Activated B cell treated with CpG ODN at 0.5 μM for 24 hours (primary cell): ENCODE measurements at regions not wholly inside any gene's neighbourhood (a gene's known extent, or its start where the extent isn't known, plus 50 kb on each side); places are given as distances from the start of the nearest gene placed in this dataset.

Experiments
- ATAC-seq: fragments of 200-7000 bp; cut with Tn5 transposase; one replicate; pipeline ENCODE4 v1.10.0; 2021; ENCODE audit warnings: low read depth, mild to moderate bottlenecking, moderate library complexity
- CTCF ChIA-PET: fragments of 350-600 bp; sonication (Branson Sonifier 250); formaldehyde crosslinking; loops from one replicate; lab custom pipeline; 2021; ENCODE audit warnings: antibody characterized with exemption; lab: Charles Lee
- POLR2A ChIA-PET: fragments of 350-600 bp; sonication (Branson Sonifier 250); formaldehyde crosslinking; loops from one replicate; lab custom pipeline; 2021; ENCODE audit warnings: antibody characterized with exemption; lab: Charles Lee
- DNase-seq: peaks from one replicate; pipeline ENCODE4 v3.0.0; 2022
- H3K27ac Mint-ChIP-seq: one replicate; pipeline ENCODE4 v1.8.0; 2020; ENCODE audit warnings: mixed read lengths
- H3K27me3 Mint-ChIP-seq: one replicate; pipeline ENCODE4 v1.8.0; 2021; ENCODE audit warnings: mixed read lengths
- H3K36me3 Mint-ChIP-seq: one replicate; pipeline ENCODE4 v1.8.0; 2021; ENCODE audit warnings: low read depth, mixed read lengths
- H3K4me1 Mint-ChIP-seq: one replicate; pipeline ENCODE4 v1.8.0; 2021; ENCODE audit warnings: mixed read lengths
- H3K4me3 Mint-ChIP-seq: one replicate; pipeline ENCODE4 v1.8.0; 2020; ENCODE audit warnings: mild to moderate bottlenecking, mixed read lengths
- H3K9me3 Mint-ChIP-seq: one replicate; pipeline ENCODE4 v1.8.0; 2020; ENCODE audit warnings: mixed read lengths
- CTCF ChIP-seq: fragments of 200-600 bp; IDR thresholded peaks from one replicate; pipeline ENCODE4 v1.8.0; 2022; ENCODE audit warnings: antibody characterized with exemption, mild to moderate bottlenecking
- intact Hi-C: fragments of 100-400 bp; cut with micrococcal nuclease; formaldehyde crosslinking; loops from one replicate; pipeline ENCODE4 v1.15.1; 2024

GRCh38 chr16:85440744-85441143, 172.4 kb upstream of the GSE1 start:
- CTCF ChIA-PET: no interaction called here
- H3K27ac Mint-ChIP-seq: no peak overlapping the region
- no peak overlapping the region for H3K4me3 Mint-ChIP-seq
- no peak for TF ChIP-seq CTCF
- DNase-seq: no peak
- POLR2A ChIA-PET: no interaction called here
- H3K4me1 Mint-ChIP-seq: no peaks in the 10 kb centered on the region
- no peak for ATAC-seq
- no peaks in the 10 kb centered on the region for H3K9me3 Mint-ChIP-seq
- intact Hi-C loops: no loop called here
- H3K36me3 Mint-ChIP-seq: no peaks in the 10 kb centered on the region
- H3K27me3 Mint-ChIP-seq: peaks cover under 1% of the 10 kb centered on the region

GRCh38 chr16:85441189-85441889, 171.8 kb upstream of the GSE1 start:
- ATAC-seq (no peak), DNase-seq (no peak)
- intact Hi-C loops: no loop called here
- no peaks in the 10 kb centered on the region for H3K36me3 Mint-ChIP-seq
- peaks cover 5% of the 10 kb centered on the region for H3K27me3 Mint-ChIP-seq
- no peaks in the 10 kb centered on the region for H3K4me1 Mint-ChIP-seq
- no peak overlapping the region for H3K4me3 Mint-ChIP-seq
- CTCF ChIA-PET: interaction anchor here (1.1 kb wide), 1 partner anchor 112 kb away, joined by 4 read pairs; no protein-coding TSS in a partner anchor
- POLR2A ChIA-PET: no interaction called here
- H3K9me3 Mint-ChIP-seq: no peaks in the 10 kb centered on the region
- TF ChIP-seq CTCF: no peak
- no peak overlapping the region for H3K27ac Mint-ChIP-seq

- CTCF ChIA-PET: interaction anchor here (1.1 kb wide), 1 partner anchor 111 kb away, joined by 4 read pairs; no protein-coding TSS in a partner anchor
- Mint-ChIP-seq H3K4me1 (no peaks in the 10 kb centered on the region), H3K4me3 (no peak overlapping the region), H3K9me3 (no peaks in the 10 kb centered on the region), H3K27ac (no peak overlapping the region), H3K36me3 (no peaks in the 10 kb centered on the region), H3K27me3 (peaks cover 5% of the 10 kb centered on the region)
- no peak for TF ChIP-seq CTCF
- intact Hi-C loops: no loop called here
- ATAC-seq (no peak), DNase-seq (no peak)
- POLR2A ChIA-PET: interaction anchor here (0.5 kb wide), 1 partner anchor 781 kb away, joined by 3 read pairs; no protein-coding TSS in a partner anchor
These were observed 171.0 kb upstream of the GSE1 start for GRCh38 chr16:85441890-85442670.

GRCh38 chr16:85443116-85443515, 170.0 kb upstream of the GSE1 start:
- CTCF ChIA-PET: no interaction called here
- Mint-ChIP-seq H3K4me1 (peaks cover 10% of the 10 kb centered on the region), H3K9me3 (no peaks in the 10 kb centered on the region), H3K27me3 (peaks cover 5% of the 10 kb centered on the region), H3K27ac (no peak overlapping the region), H3K36me3 (no peaks in the 10 kb centered on the region), H3K4me3 (no peak overlapping the region)
- POLR2A ChIA-PET: no interaction called here
- intact Hi-C loops: no loop called here
- no peak for TF ChIP-seq CTCF
- ATAC-seq (no peak), DNase-seq (no peak)

- H3K4me1 Mint-ChIP-seq: peaks cover 14% of the 10 kb centered on the region
- no peak overlapping the region for H3K4me3 Mint-ChIP-seq
- intact Hi-C loops: no loop called here
- no peak for ATAC-seq
- no peaks in the 10 kb centered on the region for H3K36me3 Mint-ChIP-seq
- H3K27ac Mint-ChIP-seq: no peak overlapping the region
- peaks cover 5% of the 10 kb centered on the region for H3K27me3 Mint-ChIP-seq
- CTCF ChIA-PET: no interaction called here
- TF ChIP-seq CTCF: no peak
- no peaks in the 10 kb centered on the region for H3K9me3 Mint-ChIP-seq
- POLR2A ChIA-PET: no interaction called here
- no peak for DNase-seq
These were observed 169.6 kb upstream of the GSE1 start for GRCh38 chr16:85443531-85443930.
